SHP77 (cell line): ENCODE measurements at regions not wholly inside any gene's neighbourhood (a gene's known extent, or its start where the extent isn't known, plus 50 kb on each side); places are given as distances from the start of the nearest gene placed in this dataset.
"Not testable (repeated sequence)": the region's sequence is repeated elsewhere in the genome, so short reads cannot be mapped to it uniquely, and the experiment has no call there.

Experiments used
- DNase-seq, 2 experiments: peaks; one replicate each; lab custom pipeline; 2025; lab: John Stamatoyannopoulos, UW

- DNase-seq, result no peak
Observed at GRCh38 chr10:21463436-21463835, 62.0 kb downstream of the SKIDA1 start.

DNA sequence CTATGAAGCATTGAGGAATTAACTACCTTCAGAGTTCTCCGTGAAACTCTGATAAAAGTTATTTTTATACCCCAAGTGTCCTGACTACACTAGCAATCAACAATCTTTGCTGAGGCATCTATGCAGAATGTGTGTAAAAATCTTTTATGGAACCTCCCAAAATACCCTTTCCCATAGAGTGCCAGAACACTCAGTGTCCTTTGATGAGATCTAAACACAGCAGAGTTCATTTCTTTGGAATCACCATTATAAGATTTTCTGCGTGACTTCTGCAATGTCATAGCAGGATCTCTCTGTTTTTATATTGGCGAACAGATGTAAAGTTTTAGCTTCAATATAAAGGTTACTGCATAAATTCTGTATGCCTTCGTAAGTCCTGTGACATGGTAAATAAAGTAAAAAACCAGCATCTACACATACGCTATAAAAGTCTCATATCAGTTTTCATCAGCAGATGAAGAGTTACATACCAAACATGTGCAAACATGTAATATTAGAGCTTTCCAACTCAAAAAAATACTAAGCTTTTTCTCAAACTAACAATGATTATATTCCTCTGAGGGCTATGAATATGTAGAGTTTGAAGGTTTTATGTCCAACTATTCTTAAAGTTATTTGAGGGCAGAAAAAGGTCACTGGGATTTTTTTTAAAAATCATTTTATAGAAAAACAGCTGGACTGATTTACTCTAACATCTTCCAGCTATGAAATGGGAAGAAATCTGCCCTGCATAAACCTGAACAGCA lies 67.2 kb downstream of the SKIDA1 start:
- DNase-seq, result no peak

GRCh38 chr10:21456160-21456559 lies 69.3 kb downstream of the SKIDA1 start:
- DNase-seq, result no peak

DNA sequence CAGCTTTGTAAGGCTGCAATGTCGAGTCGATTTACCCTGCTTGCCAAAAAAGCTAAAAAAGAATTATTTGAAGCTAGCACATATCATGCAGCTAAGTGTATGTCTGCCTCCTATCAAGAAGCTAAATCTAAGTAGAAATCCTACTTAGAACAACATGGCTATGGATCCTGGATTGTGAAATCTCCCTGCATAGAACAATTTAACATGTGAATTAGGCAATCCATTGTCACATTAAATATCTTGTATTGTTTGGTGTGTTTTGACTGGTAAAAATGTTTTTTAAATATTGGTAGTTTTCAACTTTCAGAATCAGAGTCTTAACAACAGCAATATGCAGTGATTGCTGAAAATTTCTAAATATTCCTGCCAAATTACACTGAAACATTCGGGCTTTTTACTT lies 73.3 kb downstream of the SKIDA1 start:
- no peak for DNase-seq

DNA sequence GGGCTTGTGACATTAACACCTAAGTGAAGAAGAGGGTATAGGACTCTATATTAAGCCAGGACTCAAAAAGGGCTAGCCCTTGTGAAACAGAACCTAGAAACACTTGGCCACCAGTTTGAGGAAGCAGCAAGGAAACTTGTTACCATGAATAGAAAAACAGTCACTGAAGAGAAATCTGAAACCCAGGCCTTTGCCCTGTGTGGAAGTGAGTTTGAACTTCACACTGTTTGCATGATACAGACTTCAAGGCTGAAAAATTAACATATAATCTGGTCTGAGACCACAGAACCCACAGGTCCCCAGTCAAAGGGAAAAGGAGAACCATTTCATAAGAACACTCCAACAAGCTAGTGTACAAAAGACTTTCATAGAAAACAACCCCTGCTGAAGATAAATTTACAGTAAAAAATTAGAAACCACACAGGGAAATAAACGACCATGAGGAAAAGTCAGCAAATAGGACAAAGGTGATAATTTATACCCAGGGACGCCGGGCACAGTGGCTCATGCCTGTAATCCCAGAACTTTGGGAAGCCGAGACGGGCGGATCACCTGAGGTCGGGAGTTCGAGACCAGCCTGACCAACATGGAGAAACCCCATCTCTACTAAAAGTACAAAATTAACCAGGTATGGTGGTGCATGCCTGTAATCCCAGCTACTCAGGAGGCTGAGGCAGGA lies 76.1 kb downstream of the SKIDA1 start:
- no peak for DNase-seq

- DNase-seq, result no peak
Observed at GRCh38 chr10:21445163-21445562, 80.3 kb downstream of the SKIDA1 start.

DNA sequence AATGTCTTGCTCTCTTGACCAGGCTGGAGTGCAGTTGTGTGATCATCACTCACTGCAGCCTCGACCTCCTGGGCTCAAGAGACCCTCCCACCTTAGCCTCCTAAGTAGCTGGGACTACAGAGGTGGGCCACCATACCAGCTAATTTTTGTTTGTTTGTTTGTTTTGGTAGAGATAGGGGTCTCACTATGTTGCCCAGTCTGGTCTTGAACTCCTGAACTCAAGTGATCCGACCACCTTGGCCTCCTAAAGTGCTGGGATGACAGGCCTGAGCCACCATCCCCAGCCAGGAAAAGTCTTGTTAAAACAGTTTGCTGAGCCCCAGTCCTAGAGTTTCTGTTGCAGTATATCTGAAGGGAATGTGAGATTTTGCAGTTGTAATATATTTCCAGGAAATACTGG lies 83.9 kb downstream of the SKIDA1 start:
- no peak for DNase-seq

GRCh38 chr10:21438914-21439313 lies 86.6 kb downstream of the SKIDA1 start:
- DNase-seq, result not testable (repeated sequence)

- DNase-seq, result no peak
Observed at GRCh38 chr10:21437770-21438382, 87.6 kb downstream of the SKIDA1 start.

DNA sequence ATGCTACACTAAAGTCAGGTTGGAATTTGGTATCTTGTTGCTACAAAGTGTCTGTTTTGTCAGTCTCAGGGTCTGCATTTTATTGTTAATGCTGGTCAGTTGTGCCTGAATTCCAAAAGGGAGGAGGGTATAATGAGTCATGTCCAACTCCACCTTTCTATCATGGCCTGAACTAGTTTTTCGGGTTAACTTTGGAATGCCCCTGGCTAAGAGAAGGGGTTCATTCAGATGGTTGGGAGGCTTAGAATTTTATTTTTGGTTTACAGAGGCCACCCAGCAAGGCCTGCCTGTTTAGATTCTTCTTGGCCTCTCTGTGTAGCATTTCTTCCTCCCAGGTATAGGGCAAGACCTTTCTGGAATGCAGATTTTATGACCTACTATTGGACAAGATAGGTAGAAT lies 93.2 kb downstream of the SKIDA1 start:
- no peak for DNase-seq

DNA sequence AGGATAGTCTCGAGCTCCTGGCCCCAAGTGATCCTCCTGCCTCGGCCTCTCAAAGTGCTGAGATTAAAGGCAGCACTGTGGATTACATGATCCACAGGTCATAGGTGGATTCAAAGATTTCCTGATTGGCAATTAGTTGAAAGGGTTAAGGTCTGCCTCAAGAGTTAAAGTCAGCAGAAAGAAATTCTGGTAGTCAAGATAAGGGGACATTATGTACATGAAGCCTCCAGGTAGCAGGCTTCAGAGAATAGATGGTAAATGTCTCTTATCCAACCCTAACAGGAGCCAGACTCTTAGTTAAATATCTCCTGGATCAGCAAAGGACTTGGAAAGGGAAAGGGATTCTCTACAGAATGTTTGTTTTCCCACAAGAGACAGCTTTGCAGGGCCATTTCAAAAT lies 93.7 kb downstream of the SKIDA1 start:
- DNase-seq, result no peak

DNA sequence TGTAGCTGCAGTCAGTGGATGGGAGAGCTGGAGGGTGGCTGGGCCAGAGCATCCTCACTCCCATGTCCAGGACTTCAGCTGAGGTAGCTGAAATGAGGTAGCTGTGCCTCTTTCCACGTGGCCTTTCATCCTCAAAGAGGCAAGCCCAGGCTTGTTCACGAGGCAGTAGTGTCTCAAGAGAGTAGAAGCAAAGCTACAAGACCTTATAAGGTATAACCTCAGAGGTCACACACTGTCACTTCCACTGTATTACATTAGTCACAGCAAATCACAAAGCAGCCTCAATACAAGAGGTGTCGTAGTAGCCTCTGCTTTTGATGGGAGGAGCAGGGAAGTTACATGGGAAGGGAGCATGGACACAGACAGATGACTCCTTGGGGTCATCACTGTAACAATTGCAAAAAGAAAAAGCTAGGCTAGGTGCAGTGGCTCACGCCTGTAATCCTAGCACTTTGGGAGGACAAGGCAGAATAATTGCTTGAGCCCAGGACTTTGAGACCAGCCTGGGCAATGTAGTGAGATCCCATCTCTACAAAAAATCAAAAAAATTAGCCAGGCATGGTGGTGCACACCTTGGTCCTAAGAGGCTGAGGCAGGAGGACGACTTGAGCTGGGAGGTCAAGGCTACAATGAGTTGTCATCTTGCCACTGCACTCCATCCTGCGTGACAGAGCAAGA lies 97.5 kb downstream of the SKIDA1 start:
- no peak for DNase-seq

DNA sequence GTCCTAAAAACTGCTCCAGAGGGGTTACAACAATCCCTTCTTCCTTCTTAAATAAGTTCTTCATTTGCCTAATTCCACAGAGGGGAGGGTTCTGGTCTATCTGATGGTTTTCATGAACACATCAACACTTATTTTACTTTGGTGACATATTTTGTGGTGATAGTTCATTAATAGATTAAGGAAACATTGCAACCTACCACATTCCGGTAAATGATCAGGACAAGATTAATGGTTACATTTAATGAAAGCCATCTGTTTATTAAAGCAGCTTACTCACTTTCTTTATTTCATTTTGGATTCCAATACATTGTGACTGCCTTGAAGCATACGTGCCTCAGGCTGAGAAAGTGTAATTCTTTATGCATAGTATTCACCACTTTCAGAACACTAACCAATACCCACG lies 101.0 kb downstream of the SKIDA1 start:
- DNase-seq, result no peak

GRCh38 chr10:21423850-21424249 lies 101.6 kb downstream of the SKIDA1 start:
- no peak for DNase-seq

GRCh38 chr10:21423338-21423737 lies 102.1 kb downstream of the SKIDA1 start:
- no peak for DNase-seq

GRCh38 chr10:21421794-21422193 lies 103.7 kb downstream of the SKIDA1 start:
- DNase-seq, result no peak

- DNase-seq, result no peak
Observed at GRCh38 chr10:21421016-21421415, 104.5 kb downstream of the SKIDA1 start.

DNA sequence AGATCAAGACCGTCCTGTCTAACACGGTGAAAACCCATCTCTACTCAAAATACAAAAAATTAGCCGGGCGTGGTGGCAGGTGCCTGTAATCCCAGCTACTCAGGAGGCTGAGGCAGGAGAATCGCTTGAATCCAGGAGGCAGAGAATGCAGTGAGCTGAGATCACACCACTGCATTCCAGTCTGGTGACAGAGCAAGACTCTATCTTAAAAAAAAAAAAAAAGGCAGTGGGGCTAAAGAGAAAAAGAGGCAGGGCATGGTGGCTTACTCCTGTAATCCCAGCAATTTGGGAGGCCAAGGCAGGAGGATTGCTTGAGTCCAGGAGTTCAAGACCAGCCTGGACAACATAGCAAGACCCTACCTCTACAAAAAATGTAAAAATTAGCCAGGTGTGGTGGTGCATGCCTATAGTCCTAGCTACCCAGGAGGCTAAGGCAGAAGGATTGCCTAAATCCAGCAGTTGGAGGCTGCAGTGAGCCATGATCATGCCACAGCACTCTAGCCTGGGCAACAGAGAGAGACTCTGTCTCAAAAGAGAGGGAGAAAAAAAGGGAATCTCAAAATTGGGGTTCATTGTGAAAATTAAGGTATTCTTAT lies 106.4 kb downstream of the SKIDA1 start:
- DNase-seq, result not testable (repeated sequence)

GRCh38 chr10:21417172-21417712 lies 108.2 kb downstream of the SKIDA1 start:
- DNase-seq, result no peak

DNA sequence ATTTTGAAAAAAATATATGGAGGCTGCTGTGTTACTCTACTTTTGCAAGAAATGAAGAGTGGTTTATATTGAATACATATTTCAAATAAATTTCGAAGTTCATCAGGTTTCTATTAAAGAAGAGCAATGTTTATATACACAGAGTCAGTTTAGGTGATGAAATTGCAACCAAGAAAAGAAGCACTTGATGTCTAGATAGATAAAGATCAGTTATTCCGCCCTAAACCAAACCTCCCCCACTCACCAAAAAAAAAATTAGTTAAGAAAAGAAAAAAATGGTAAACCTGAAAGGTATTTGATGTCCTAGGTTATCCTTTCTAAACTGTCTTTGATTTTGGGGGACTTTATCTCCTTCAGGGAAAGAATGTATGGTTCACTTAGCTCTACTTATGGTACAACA lies 111.8 kb downstream of the SKIDA1 start:
- no peak for DNase-seq

GRCh38 chr10:21413268-21413667 lies 112.2 kb downstream of the SKIDA1 start:
- no peak for DNase-seq

DNA sequence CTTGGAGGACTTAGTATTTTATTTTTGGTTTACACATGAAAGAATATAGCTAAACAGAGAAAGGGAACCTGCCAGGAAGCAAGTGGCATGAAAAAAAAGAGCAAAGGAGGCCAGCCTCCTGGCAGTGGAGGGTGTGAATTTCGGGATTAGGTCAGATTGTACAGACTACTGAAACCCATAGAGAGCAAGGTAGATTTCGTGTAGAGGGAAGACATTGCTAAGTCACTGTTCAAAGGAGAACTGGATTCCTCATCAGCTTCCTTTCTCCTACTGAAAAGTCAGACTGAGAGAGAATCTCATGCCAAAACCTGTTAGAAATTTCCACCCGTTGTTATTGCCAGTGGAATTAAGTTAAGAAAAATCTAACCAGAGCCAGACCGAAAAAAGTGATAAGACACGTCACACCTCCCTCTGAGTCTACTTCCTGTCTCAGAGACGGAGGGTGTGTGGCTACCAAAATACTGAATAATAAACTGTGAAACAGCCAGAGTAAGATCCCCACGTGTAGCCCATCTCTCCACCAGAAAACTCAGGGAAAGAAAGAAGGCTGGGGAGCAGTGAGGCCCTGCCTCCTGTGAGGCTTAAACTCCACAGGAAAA lies 118.8 kb downstream of the SKIDA1 start:
- DNase-seq, result no peak
